HEK293 (cell line): ENCODE measurements at regions not wholly inside any gene's neighbourhood (a gene's known extent, or its start where the extent isn't known, plus 50 kb on each side); places are given as distances from the start of the nearest gene placed in this dataset.

ENCODE experiments used
- CTCF ChIP-seq: fragments of 450-650 bp; formaldehyde crosslinking; IDR thresholded peaks from 2 replicates; pipeline ENCODE4 v1.5.1; 2016; ENCODE audit warnings: missing biosample characterization, missing genetic modification characterization
- GLIS1 ChIP-seq: fragments of 450-650 bp; formaldehyde crosslinking; IDR thresholded peaks from 2 replicates; pipeline ENCODE4 v1.5.1; 2016; ENCODE audit warnings: missing biosample characterization, missing genetic modification characterization
- REST ChIP-seq: fragments of 450-650 bp; formaldehyde crosslinking; IDR thresholded peaks from 2 replicates; pipeline ENCODE4 v1.5.1; 2016; ENCODE audit warnings: missing biosample characterization, missing genetic modification characterization
- SALL2 ChIP-seq: fragments of 450-650 bp; formaldehyde crosslinking; IDR thresholded peaks from 2 replicates; pipeline ENCODE4 v1.5.0; 2017; ENCODE audit warnings: missing biosample characterization, mild to moderate bottlenecking, missing genetic modification characterization, borderline replicate concordance
- SP3 ChIP-seq: fragments of 450-650 bp; formaldehyde crosslinking; IDR thresholded peaks from 2 replicates; pipeline ENCODE4 v1.5.1; 2016; ENCODE audit warnings: missing biosample characterization, missing genetic modification characterization
- YY1 ChIP-seq: fragments of 450-650 bp; formaldehyde crosslinking; IDR thresholded peaks from 2 replicates; pipeline ENCODE4 v1.5.1; 2018; ENCODE audit warnings: missing biosample characterization, missing genetic modification characterization
- ZBTB1 ChIP-seq: fragments of 450-650 bp; formaldehyde crosslinking; IDR thresholded peaks from 2 replicates; pipeline ENCODE4 v1.5.1; 2016; ENCODE audit warnings: missing biosample characterization, missing genetic modification characterization
- ZFP41 ChIP-seq: fragments of 450-650 bp; formaldehyde crosslinking; IDR thresholded peaks from 2 replicates; pipeline ENCODE4 v1.5.1; 2016; ENCODE audit warnings: missing biosample characterization, missing genetic modification characterization, borderline replicate concordance
- ZNF274 ChIP-seq, 2 experiments: fragments of 200-500 bp in 1 of 2; fragments of 450-650 bp in 1 of 2; sonication (Bioruptor generic) in 1 of 2; formaldehyde crosslinking in 1 of 2; IDR thresholded peaks; 2 replicates each; pipeline versions ENCODE4 v1.5.1 to v1.6.1; 2014 to 2016; ENCODE audit warnings: borderline replicate concordance in 1 of 2, inconsistent platforms in 1 of 2, low read length in 1 of 2, missing biosample characterization in 1 of 2, missing genetic modification characterization in 1 of 2
- ZNF549 ChIP-seq: fragments of 450-650 bp; IDR thresholded peaks from 2 replicates; pipeline ENCODE4 v1.5.1; 2018; ENCODE audit warnings: missing biosample characterization, missing genetic modification characterization, mild to moderate bottlenecking, inconsistent platforms, moderate library complexity
- ZNF692 ChIP-seq: fragments of 450-650 bp; formaldehyde crosslinking; IDR thresholded peaks from 2 replicates; pipeline ENCODE4 v1.5.1; 2016; ENCODE audit warnings: missing biosample characterization, missing genetic modification characterization
- ZSCAN18 ChIP-seq: fragments of 450-650 bp; formaldehyde crosslinking; IDR thresholded peaks from 2 replicates; pipeline ENCODE4 v1.5.1; 2016; ENCODE audit warnings: missing biosample characterization, missing genetic modification characterization
- TF ChIP-seq, protein P1 (sequence below): fragments of 450-650 bp; formaldehyde crosslinking; conservative IDR thresholded peaks from 2 replicates; pipeline ENCODE4 v1.5.1; 2016; ENCODE audit warnings: low read depth, missing biosample characterization, missing genetic modification characterization
- TF ChIP-seq, protein P2 (sequence below): fragments of 450-650 bp; formaldehyde crosslinking; IDR thresholded peaks from 2 replicates; pipeline ENCODE4 v1.5.1; 2016; ENCODE audit warnings: missing biosample characterization, missing genetic modification characterization

- no peak for TF ChIP-seq SP3 (tag by site-specific recombination)
- no peak for TF ChIP-seq ZNF274 (IDR thresholded peaks at IDR 0.05; ENCODE audit: low read length)
- TF ChIP-seq ZNF274 (tag by site-specific recombination; IDR thresholded peaks at IDR 0.05; ENCODE audit: borderline replicate concordance), result no peak
- no peak for TF ChIP-seq CTCF
- no peak for TF ChIP-seq REST (tag by site-specific recombination)
- TF ChIP-seq, protein P1, sequence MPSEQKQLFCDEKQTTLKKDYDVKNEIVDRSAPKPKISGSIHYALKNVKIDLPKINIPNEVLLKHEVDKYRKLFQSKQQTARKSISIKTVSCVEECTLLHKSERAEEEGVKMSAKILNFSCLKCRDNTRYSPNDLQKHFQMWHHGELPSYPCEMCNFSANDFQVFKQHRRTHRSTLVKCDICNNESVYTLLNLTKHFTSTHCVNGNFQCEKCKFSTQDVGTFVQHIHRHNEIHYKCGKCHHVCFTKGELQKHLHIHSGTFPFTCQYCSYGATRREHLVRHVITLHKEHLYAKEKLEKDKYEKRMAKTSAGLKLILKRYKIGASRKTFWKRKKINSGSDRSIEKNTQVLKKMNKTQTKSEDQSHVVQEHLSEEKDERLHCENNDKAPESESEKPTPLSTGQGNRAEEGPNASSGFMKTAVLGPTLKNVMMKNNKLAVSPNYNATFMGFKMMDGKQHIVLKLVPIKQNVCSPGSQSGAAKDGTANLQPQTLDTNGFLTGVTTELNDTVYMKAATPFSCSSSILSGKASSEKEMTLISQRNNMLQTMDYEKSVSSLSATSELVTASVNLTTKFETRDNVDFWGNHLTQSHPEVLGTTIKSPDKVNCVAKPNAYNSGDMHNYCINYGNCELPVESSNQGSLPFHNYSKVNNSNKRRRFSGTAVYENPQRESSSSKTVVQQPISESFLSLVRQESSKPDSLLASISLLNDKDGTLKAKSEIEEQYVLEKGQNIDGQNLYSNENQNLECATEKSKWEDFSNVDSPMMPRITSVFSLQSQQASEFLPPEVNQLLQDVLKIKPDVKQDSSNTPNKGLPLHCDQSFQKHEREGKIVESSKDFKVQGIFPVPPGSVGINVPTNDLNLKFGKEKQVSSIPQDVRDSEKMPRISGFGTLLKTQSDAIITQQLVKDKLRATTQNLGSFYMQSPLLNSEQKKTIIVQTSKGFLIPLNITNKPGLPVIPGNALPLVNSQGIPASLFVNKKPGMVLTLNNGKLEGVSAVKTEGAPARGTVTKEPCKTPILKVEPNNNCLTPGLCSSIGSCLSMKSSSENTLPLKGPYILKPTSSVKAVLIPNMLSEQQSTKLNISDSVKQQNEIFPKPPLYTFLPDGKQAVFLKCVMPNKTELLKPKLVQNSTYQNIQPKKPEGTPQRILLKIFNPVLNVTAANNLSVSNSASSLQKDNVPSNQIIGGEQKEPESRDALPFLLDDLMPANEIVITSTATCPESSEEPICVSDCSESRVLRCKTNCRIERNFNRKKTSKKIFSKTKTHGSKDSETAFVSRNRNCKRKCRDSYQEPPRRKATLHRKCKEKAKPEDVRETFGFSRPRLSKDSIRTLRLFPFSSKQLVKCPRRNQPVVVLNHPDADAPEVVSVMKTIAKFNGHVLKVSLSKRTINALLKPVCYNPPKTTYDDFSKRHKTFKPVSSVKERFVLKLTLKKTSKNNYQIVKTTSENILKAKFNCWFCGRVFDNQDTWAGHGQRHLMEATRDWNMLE (tag by site-specific recombination), result no peak
- TF ChIP-seq GLIS1 (tag by site-specific recombination), result no peak
- no peak for TF ChIP-seq YY1 (tag by site-specific recombination)
- TF ChIP-seq SALL2 (tag by site-specific recombination), result no peak
- no peak for TF ChIP-seq ZNF549 (tag by site-specific recombination)
- TF ChIP-seq, protein P2, sequence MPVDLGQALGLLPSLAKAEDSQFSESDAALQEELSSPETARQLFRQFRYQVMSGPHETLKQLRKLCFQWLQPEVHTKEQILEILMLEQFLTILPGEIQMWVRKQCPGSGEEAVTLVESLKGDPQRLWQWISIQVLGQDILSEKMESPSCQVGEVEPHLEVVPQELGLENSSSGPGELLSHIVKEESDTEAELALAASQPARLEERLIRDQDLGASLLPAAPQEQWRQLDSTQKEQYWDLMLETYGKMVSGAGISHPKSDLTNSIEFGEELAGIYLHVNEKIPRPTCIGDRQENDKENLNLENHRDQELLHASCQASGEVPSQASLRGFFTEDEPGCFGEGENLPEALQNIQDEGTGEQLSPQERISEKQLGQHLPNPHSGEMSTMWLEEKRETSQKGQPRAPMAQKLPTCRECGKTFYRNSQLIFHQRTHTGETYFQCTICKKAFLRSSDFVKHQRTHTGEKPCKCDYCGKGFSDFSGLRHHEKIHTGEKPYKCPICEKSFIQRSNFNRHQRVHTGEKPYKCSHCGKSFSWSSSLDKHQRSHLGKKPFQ (tag by site-specific recombination), result no peak
- no peak for TF ChIP-seq ZSCAN18 (tag by site-specific recombination)
- no peak for TF ChIP-seq ZBTB1
- no peak for TF ChIP-seq ZFP41 (tag by site-specific recombination)
- no peak for TF ChIP-seq ZNF692 (tag by site-specific recombination)
Measured at GRCh38 chr3:3464131-3464530, 284.6 kb upstream of the CRBN start.
